Colonic mucosa (tissue), 4 donors: ENCODE measurements at regions not wholly inside any gene's neighbourhood (a gene's known extent, or its start where the extent isn't known, plus 50 kb on each side); places are given as distances from the start of the nearest gene placed in this dataset.

Source experiments
- DNase-seq: peaks from one replicate; pipeline ENCODE4 v3.0.0-alpha.2; 2020
- H3K27ac ChIP-seq: fragments of 200-600 bp; one replicate; pipeline ENCODE4 v1.8.0; 2021
- H3K27me3 ChIP-seq: fragments of 200-600 bp; one replicate; pipeline ENCODE4 v1.8.0; 2021
- H3K36me3 ChIP-seq: fragments of 200-600 bp; one replicate; pipeline ENCODE4 v1.8.0; 2021
- H3K4me1 ChIP-seq: fragments of 200-600 bp; one replicate; pipeline ENCODE4 v1.8.0; 2021; ENCODE audit warnings: mild to moderate bottlenecking
- H3K4me3 ChIP-seq: fragments of 200-600 bp; one replicate; pipeline ENCODE4 v1.8.0; 2021
- H3K9ac ChIP-seq, 2 donors: one replicate each; pipeline ENCODE4 v1.7.0; 2013; ENCODE audit warnings: control low read depth in 2 of 2, low read depth in 2 of 2, low read length in 2 of 2
- H3K9me3 ChIP-seq: fragments of 200-600 bp; one replicate; pipeline ENCODE4 v1.8.0; 2021
- CTCF ChIP-seq: fragments of 200-600 bp; IDR thresholded peaks from one replicate; pipeline ENCODE4 v1.8.0; 2022; ENCODE audit warnings: antibody characterized with exemption, mild to moderate bottlenecking
- intact Hi-C: fragments of 100-400 bp; cut with DNase I; formaldehyde crosslinking; loops from one replicate; pipeline ENCODE4 v1.14.1; 2022
- donor health status: healthy.
- donor health status: DM: no; HTN: no; CAD: no.
- donor health status: DM: no; HTN: no; CAD: no.

- no peak for TF ChIP-seq CTCF
- intact Hi-C loops, result no loop called here
- no peak for DNase-seq
Measured at GRCh38 chr2:66073172-66073571, 361.8 kb upstream of the MEIS1 start.

GRCh38 chr2:66070721-66071602, 364.0 kb upstream of the MEIS1 start:
- H3K27me3 ChIP-seq, result no peaks in the 10 kb centered on the region
- no peak overlapping the region for H3K4me3 ChIP-seq
- no peaks in the 10 kb centered on the region for H3K4me1 ChIP-seq
- no peaks in the 10 kb centered on the region for H3K9me3 ChIP-seq
- no peak for DNase-seq
- H3K36me3 ChIP-seq, result no peaks in the 10 kb centered on the region
- H3K9ac ChIP-seq, result no peak overlapping the region
- no peak overlapping the region for H3K27ac ChIP-seq
- TF ChIP-seq CTCF, result no peak
- intact Hi-C loops, result no loop called here

More at GRCh38 chr2:66073172-66073571, 361.8 kb upstream of the MEIS1 start:
- Histone ChIP-seq H3K36me3 (no peaks in the 10 kb centered on the region), H3K27ac (no peak overlapping the region), H3K27me3 (no peaks in the 10 kb centered on the region), H3K4me1 (no peaks in the 10 kb centered on the region), H3K9ac (no peak overlapping the region), H3K4me3 (no peak overlapping the region), H3K9me3 (no peaks in the 10 kb centered on the region)

- no peaks in the 10 kb centered on the region for H3K27me3 ChIP-seq
- H3K4me3 ChIP-seq, result no peak overlapping the region
- intact Hi-C loops, result no loop called here
Measured at GRCh38 chr2:66069937-66070720, 364.8 kb upstream of the MEIS1 start.

GRCh38 chr2:66066032-66066431, 368.9 kb upstream of the MEIS1 start:
- intact Hi-C loops, result no loop called here
- no peak overlapping the region for H3K4me3 ChIP-seq

More at GRCh38 chr2:66069937-66070720, 364.8 kb upstream of the MEIS1 start:
- DNase-seq, result no peak
- Histone ChIP-seq H3K36me3 (no peaks in the 10 kb centered on the region), H3K9ac (no peak overlapping the region), H3K9me3 (no peaks in the 10 kb centered on the region), H3K4me1 (no peaks in the 10 kb centered on the region), H3K27ac (no peak overlapping the region)
- TF ChIP-seq CTCF, result no peak

More at GRCh38 chr2:66066032-66066431, 368.9 kb upstream of the MEIS1 start:
- no peak for DNase-seq
- Histone ChIP-seq H3K9ac (no peak overlapping the region), H3K27ac (no peak overlapping the region), H3K36me3 (no peaks in the 10 kb centered on the region), H3K9me3 (no peaks in the 10 kb centered on the region), H3K27me3 (no peaks in the 10 kb centered on the region), H3K4me1 (no peaks in the 10 kb centered on the region)
- no peak for TF ChIP-seq CTCF
